GM19035 (cell line): ENCODE measurements at regions not wholly inside any gene's neighbourhood (a gene's known extent, or its start where the extent isn't known, plus 50 kb on each side); places are given as distances from the start of the nearest gene placed in this dataset.

Experiments used
- ATAC-seq: cut with Tn5 transposase; IDR thresholded peaks from one replicate; pipeline ENCODE4 v1.9.1; 2021; ENCODE audit not compliant: unreplicated experiment

DNA sequence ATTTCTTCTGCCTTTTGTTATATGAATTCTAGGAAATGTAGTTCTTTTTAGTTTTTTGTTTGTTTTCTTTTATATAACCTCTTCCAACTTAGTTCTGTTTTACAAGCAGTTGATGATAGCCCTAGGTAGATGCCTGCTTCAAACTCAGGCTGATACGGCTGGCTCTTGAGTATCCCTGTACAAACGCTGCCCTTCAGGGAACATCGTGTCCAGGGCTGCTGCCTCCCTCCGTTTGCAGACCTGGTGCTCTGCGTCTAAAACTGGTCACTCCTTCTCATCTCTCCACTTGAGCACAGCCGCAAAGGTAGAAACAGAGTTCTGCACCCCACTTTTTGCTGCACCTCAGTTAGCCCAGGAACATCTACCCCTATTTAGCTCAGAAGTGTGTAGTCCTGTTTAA, 310.1 kb downstream of the PRL start:
- no peak for ATAC-seq

DNA sequence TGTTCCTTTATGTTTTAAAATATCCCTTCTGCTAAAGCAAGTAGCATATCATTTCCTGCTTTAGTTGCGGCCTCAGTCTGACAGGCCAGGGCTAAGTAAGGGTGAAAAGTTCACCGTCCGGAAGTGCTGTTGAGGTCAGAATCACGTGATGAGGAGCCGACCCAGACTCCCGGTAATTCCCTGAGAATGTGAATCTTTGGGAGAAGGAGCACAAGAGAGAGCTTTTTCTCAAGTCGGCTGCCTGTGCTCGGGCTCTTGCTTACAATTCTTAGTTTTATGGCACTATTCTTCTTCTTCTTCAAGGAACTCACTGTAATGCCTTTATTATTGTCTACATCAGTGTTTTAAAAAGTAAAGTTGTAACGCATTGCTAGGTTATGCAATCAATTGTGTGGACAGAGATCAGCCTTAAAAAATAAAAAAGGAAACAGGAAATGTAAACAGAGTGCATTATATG, 309.3 kb downstream of the PRL start:
- peak; percentile 68 for ATAC-seq

DNA sequence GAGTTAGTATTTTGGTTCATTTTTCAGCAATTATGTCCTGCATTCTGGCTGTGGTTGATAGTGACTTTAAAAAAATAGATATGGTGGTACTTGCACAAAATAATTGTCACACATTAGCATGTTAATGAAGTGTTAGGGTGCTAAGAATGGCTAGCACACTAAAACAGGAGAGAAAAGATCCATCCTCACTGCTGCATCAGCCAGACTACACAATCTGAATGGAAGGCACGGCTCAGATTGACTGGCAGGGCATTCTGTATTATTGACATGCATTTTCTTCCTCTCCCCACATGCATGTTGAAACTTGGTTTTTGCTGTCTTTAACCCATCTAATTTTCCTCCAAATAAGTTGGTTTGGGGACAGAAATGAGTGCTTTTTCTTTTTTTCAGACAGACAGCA, 306.3 kb downstream of the PRL start:
- no peak for ATAC-seq

DNA sequence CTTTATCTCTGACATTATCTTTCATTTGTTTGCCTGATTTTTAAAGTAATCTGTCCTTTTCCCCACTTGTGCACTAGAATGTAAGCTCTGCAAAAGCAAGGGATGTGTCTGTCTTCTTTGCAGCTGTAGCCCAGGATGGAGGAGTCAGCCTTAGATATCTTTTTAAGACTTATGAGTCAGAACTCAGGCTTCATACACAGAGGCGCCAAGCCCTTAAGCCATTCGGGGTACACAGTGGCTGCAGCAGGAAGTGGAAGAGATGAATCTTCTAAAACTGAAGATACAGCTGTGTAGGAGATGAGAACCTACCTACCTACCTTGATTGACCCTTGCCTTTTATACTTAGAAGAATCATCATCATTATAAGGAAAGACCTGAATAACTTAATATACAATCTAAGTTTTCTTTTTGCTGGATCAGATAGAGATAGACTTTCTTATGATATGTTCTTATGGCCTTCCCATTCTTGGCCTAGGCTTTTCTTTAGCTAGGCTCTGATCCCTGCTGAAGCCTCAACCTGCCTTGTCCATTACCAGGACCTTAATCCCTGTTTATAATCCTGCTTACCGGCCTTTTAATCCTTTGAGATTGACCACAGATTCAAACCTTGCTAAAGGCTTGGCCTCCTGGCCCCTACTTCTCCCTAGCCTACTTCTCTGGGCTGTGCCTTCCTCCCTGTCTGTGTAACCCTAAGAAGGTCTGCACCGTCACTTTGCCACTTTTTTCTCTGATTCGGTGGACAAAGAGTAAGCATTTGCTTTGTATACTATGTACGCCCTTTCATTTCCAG, 304.5 kb downstream of the PRL start:
- no peak for ATAC-seq

DNA sequence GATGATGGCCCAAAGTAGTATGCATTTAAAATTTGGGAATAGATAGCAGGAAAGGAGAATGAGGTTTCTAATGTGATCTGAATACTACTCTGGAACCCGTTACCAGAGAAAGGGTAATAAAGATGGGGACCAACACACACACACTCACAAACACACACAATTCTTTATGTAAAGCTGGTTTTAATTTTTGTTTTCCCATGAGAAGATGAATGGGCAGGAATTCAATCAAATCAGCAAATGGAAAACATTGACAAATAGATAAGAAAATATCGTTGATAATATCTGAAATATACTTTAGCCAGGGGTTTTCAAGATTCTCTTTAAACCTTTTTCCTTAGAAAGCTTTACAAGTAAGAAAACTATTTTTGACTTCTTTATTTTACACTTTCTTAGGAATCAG, 303.0 kb downstream of the PRL start:
- no peak for ATAC-seq

DNA sequence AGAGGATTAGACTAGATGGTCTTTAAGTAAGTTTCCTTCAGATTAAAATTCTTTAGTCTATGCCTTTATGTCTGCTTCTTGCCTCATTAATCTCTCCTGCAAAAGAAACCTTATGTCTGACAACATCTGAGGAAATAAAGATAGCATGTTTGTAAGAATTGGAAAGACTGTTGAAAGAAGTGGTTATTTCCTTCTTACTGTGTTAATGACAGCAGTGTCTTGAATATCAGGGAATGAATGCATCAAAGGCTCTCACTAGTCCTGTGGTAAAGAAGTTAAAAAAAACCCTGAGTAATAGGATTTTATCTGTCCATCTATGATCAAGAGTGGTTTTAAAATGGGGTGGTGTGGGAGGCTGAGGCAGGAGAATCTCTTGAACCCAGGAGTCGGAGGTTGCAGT, 302.0 kb downstream of the PRL start:
- no peak for ATAC-seq

DNA sequence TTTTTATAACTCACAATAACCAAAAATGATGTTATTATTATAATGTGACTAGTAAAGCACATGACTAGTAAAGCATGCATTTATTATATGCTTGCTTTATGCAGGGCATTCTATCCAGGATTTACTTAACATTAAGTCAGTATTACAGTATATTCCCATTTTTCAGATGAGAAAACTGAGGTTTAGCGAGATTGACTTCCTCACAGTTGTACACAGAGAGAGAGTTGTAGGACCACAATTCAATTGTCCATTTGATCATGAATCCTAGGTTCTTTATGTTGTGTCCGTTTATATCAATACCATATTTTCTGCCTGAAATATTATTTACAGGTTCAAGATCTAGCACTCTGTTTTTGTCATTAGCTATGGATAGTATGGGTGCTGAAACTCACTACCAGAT, 301.5 kb downstream of the PRL start:
- no peak for ATAC-seq

DNA sequence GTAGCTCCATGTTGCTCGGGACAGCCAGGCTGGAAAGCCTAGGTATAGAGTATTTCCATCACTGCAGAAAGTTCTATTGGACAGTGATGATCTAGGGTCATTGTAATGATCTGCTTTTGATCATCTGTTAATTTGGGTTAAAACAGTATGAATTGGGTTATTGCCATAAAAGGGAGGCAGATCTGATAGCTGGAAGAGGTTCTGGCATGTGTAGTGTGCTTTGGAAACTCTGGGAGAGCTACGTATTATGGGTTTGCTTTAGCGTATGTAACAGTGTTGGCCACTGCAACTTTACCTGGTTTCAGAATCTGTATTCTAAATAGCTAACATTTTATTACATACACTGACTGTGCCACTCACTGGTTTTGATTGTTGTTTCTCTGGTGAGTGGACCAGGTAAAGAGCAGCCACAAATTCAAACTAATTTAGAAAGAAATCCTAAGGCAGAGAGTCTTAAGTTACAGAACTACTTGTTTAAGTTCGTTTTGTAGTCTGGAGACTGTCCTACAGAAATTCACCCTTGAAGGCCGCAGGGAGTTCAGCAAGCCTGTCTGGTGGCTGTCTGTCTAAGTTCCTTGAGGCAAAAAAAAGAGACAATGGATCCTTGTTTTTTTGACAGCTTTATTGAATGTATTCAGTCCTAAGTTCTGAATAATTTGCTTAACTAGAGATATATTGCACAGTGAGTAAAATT, 300.3 kb downstream of the PRL start:
- no peak for ATAC-seq

DNA sequence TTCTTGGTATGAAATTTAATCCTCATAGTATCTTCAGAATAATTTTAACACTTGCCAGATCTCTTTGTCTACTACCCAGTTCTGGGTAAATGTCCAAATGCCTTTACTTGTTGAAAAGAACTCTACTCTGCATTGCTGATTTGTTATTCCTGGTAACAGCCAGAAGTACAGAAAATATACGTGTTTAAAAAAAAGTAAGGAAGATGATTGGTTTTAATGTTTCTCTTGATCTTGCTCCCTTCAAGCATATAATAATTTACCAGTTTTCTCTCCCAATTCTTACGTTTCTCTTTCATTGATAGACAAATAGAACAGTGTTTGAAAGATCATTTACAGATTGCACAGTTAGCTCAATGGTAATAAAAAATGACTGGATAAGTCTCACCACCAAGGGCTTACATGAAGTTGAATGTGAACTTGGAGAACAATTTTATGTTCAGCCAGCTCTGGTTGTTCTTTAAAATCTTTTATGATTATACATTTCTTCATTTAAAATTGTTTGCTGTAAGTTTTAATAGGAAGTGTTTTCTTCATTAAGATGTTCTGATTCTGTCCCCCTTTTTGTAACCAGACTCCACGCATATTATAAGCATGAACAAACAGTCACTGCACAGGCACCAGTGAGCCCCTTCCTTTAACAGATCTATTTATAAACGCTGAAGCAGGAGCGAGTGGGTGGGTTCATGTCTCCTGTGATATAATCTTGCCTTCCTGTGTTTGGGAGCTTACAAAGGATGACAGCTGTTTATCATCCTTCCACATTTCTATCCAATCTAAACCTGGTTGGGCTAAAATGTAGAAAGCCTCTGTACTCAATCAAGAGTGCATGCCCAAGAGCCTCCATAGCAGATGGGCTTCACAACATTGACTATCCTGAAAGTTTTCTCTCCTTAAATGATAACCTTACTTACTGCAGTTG, 299.5 kb downstream of the PRL start:
- no peak for ATAC-seq

DNA sequence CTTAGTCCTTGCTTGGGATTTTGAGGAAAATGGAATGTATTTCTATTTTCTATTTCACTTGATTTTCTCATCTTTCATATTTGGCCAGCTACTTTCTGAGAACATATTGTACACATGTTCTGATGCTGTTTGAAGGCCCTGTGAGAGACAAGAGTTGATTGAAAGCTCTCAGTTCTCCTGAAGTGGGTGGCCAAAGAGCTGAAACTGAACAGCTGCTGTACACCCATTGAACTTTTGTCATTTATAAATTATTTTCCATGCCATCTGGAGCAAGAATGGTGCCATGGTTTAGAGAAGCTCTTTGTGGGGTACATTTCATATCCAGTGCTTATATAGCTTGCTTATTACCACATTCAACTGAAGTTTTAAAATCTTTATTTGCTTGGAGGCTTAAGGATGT, 298.3 kb downstream of the PRL start:
- no peak for ATAC-seq

DNA sequence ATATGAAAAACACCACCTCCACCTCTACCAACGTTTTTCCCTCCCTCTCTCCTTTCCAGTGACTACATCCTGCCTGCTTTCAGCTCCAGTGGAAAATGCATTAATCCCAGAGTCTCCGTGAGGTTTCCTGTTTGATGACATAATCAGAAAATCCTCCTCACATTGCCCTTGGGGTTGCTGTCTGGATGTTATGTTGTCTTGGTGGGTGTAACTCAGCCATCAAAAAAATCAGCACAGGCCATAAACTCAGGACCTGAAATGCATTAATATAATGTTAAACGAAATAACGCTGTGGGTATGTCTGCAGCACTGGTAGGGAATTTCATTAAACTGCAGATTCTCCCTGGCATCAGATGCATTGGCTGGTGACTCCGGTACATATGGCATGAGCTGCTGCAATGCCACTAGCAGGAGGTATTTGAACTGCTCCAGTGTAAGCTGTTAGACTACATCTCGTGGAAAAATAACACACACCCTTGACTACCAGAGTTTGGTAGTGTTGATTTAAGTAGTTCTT, 297.8 kb downstream of the PRL start:
- ATAC-seq, result no peak

DNA sequence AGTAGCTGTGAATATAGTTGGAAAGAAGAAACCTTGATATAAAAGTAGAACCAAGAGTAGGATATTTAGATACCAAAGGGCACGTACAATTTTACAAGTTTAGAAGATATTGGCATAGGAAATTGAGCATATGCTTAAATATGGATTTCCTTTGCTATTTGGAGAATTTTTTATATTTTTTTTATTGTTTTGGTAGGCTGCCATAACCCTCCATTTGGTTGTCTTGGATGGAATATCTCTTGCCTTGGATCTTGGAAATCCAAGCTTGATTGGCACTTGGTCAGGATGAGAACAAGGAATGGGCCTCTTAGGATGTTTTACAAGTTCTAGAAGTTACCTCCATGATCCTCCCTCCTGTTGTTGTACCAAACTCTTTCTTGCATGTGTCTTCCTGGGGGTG, 297.1 kb downstream of the PRL start:
- ATAC-seq, result no peak

DNA sequence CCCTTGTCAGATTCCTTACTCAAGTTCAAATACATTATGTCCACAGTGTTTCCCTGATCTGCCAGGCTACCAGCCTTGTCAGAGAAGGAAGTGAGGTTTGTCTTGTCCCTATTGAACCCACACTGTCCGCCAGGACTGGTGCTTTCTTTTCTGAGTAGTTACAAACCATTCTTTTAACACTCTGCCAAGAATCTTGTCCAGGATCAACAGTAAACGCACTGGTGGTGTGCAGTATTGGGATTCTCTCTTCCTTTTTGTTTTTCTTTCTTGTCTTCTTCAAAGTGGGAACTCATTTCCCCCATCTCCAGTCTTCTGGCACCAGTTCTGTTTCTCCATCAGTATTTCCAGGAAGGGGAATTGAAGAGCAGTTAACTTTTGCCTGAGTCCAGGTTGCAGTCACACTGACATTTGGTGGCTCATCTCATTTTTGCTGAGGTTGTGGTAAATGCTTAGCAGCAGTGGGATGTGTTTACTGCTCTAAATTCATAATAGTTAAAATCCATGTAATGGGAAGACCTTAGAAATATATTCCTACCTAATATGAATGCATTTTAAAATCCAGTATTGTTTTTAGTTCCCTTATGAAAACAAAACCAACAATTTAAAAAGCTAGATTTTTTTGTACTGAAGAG, 295.3 kb downstream of the PRL start:
- no peak for ATAC-seq

DNA sequence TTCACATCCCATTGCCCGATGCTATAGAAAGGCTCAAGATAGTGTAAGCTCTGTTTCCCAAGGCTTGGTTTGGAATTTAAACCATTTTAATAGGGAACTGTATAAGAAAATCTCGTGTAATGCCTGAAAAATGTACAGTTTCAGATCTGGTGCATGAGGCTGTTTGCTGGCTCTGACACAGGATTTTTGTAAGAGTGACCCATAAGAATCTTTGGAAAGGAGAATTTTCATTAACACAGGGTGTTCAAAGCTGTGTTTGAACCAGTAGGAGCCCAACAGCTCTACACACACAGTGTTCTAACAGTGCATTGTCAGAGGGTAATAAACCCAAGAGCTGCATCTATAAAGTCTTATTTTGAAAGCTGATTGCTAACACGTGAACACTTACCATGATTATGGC, 293.5 kb downstream of the PRL start:
- ATAC-seq, result no peak

DNA sequence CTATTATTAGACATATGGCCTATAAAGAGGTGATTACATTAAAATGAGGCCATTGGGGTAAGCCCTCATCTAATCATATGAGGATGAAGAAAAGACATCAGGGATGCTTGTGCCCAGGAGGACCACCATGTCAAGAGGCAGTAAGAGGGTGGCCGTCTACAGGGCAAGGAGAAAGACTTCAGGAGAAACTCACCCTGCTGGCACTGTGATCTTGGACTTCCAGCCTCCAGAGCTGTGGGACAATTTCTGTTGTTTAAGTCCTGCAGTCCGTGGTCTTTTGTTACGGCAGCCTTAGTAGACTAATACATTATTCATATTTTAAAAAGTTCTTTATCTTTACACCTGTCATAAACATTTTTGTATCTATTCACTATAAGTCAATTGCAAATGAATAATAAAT, 290.0 kb downstream of the PRL start:
- no peak for ATAC-seq

DNA sequence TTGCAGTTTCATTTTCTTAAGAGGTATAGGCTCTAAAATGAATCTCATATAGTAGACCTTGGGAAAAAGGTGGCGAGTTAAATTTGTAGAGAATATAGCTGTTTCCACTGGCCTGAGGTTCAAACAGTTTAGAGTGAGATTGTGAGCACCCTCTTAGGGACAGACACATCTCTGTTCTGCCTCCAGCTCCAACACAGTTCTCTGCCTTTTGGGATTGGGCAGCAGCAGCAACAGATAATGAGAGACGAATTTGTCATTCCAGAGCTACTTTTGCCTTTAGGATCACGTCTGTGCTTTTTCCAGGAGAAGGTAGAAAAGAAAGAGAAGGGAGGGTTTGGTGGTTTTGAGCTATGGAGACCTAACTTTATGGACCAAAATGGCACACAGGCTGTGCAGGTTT, 289.4 kb downstream of the PRL start:
- ATAC-seq, result no peak

DNA sequence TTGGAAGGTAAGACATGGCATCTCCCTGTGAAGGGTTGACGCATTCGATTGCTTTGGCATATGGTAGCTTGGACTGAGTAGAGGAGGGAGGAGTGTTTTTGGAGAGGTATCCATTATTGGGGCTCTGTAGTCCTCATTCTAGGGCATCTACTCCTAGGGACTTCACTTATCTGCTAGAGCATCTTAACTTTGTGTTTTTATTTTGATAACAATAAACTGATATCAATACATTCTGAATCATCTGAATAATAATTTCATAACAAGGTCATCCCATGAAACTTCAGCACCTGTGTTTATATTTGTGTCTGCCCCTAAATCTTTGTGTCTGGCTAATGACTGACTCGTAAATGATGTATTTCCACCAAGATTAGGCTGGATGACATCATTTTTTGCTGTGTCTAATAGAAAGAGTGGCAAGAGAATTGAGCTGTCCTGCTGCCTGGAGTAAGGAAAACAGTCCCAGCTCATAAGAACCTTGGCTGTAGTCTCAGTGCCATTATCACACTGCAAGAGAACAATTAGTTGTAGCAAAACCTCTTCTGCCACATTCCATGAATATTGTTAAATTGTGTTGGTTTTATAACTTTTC, 288.5 kb downstream of the PRL start:
- no peak for ATAC-seq

DNA sequence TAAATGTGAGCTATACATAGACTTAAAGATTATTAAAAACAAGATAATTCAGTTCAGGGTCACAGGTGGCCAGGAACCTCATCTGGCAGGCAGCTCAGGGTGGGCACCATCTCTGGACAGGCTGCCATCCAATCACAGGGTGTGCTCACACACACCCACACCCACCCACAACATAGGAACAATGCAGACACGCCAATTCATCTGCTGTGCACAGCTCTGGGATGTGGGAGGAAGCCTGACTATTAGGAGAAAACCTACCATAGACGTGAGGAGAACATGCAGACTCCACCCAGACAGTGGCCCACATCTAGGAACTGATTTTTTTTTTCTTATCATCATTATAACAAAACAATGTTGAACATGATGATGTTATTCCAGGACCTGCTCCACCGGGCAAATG, 286.7 kb downstream of the PRL start:
- no peak for ATAC-seq

DNA sequence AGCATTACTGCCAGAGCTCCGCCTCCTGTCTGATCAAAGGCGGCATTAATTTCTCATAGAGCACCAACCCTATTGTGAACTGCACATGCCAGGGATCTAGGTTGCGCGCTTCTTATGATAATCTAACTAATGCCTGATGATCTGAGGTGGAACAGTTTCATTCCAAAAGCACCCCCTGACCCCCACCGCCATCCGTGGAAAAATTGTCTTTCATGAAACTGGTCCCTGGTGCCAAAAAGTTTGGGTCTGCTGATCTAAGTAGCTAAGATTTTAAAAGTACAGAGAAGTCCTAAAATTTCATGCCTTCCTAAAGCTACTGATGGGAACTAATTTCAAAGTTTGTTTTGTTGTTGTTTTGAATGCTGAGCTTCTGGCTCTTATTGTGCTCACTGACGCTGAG, 281.6 kb downstream of the PRL start:
- no peak for ATAC-seq

DNA sequence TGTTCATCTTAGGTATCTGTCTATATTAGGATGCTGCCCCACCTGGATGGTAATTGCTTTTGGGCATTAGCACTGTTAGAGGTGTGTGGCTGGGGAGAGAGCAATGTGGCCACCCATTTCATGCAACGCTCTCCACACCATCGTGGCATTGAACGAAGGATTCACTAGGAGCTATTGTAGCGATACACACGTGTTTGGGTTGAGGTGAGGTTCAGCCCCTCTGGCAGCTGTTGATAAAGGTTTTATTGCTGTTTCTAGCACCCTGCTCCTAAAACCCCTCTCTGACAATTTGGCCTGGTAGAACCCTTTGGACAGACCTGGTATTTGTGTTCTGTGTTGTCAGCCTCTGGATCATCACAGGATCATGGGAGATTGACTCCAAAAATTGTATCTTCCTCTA, 280.9 kb downstream of the PRL start:
- ATAC-seq, result no peak

DNA sequence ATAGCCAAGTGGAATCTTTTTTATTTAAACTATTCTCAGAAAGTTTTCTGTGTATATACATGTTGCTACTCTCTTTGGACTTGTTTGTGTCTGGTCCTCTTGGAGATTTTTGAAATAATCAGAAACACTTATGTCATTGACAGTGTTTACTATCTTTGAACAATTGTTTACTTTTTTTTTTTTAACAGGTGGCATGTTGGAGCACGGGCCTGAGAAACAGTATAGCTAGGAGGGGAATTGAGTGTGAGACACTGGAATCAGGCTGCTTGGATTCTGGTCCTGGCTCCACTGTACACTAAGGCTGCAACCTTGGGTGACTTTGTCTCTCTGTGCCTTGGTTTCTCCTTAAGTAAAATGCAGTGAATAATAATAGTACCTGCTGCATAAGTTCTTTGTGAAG, 279.6 kb downstream of the PRL start:
- no peak for ATAC-seq
